GM12892 (cell line): ENCODE measurements at regions not wholly inside any gene's neighbourhood (a gene's known extent, or its start where the extent isn't known, plus 50 kb on each side); places are given as distances from the start of the nearest gene placed in this dataset.

Source experiments
- POLR2A ChIP-seq: IDR thresholded peaks from 2 replicates; pipeline ENCODE4 v1.6.1; 2011; ENCODE audit warnings: low read depth, low read length, control low read depth
- POLR2AphosphoS5 ChIP-seq: IDR thresholded peaks from 2 replicates; pipeline ENCODE4 v1.6.1; 2011; ENCODE audit warnings: low read depth, low read length, control low read depth
- TAF1 ChIP-seq: IDR thresholded peaks from 2 replicates; pipeline ENCODE4 v1.6.1; 2011; ENCODE audit warnings: low read depth, mild to moderate bottlenecking, control low read depth, low read length, borderline replicate concordance

- no peak for TF ChIP-seq POLR2AphosphoS5
- no peak for TF ChIP-seq TAF1
- TF ChIP-seq POLR2A, result no peak
Measured at GRCh38 chr1:87227651-87228050, 101.0 kb upstream of the LMO4 start.
